Common myeloid progenitor, CD34-positive (primary cell): ENCODE measurements at regions not wholly inside any gene's neighbourhood (a gene's known extent, or its start where the extent isn't known, plus 50 kb on each side); places are given as distances from the start of the nearest gene placed in this dataset.

ENCODE experiments used
- CTCF ChIA-PET: fragments of 350-600 bp; sonication (Branson Sonifier 250); formaldehyde crosslinking; loops from one replicate; lab custom pipeline; 2021; ENCODE audit warnings: antibody characterized with exemption; lab: Charles Lee
- POLR2A ChIA-PET: fragments of 350-600 bp; sonication (Branson Sonifier 250); formaldehyde crosslinking; loops from one replicate; lab custom pipeline; 2021; ENCODE audit warnings: antibody characterized with exemption; lab: Charles Lee
- DNase-seq, 3 donors: peaks; one replicate each; pipeline versions ENCODE4 v3.0.0 to v3.0.0-alpha.2; 2013
- H3K27ac ChIP-seq, 2 experiments: 1 replicate in 1 of 2; 2 replicates in 1 of 2; pipeline ENCODE4 v1.7.0; 2013; ENCODE audit warnings: inconsistent platforms in 2 of 2, low read length in 2 of 2, mild to moderate bottlenecking in 2 of 2, low read depth in 1 of 2, moderate library complexity in 1 of 2; ENCODE audit not compliant: severe bottlenecking in 2 of 2, insufficient read depth in 1 of 2, poor library complexity in 1 of 2
- H3K27me3 ChIP-seq, 5 experiments: replicated peaks in 2 of 5; 1 replicate in 3 of 5; 2 replicates in 2 of 5; pipeline versions ENCODE4 v1.6.1 to v1.7.0; 2013; ENCODE audit warnings: low read length in 4 of 5, mild to moderate bottlenecking in 2 of 5, moderate library complexity in 2 of 5, inconsistent platforms in 1 of 5; ENCODE audit not compliant: insufficient read depth in 5 of 5, control insufficient read depth in 4 of 5
- H3K36me3 ChIP-seq, 4 experiments: 1 replicate in 2 of 4; 2 replicates in 2 of 4; pipeline versions ENCODE4 v1.6.1 to v1.7.0; 2013; ENCODE audit warnings: low read length in 3 of 4, control low read depth in 1 of 4, mild to moderate bottlenecking in 1 of 4; ENCODE audit not compliant: control insufficient read depth in 4 of 4, insufficient read depth in 4 of 4
- H3K4me1 ChIP-seq, 4 experiments: 1 replicate in 3 of 4; 2 replicates in 1 of 4; pipeline versions ENCODE4 v1.6.1 to v1.7.1; 2013; ENCODE audit warnings: low read length in 3 of 4, mild to moderate bottlenecking in 3 of 4, control low read depth in 1 of 4, inconsistent platforms in 1 of 4, moderate library complexity in 1 of 4; ENCODE audit not compliant: control insufficient read depth in 4 of 4, insufficient read depth in 4 of 4; ENCODE audit errors: control extremely low read depth in 1 of 4
- H3K4me3 ChIP-seq, 7 experiments: 1 replicate in 4 of 7; 2 replicates in 3 of 7; pipeline versions ENCODE4 v1.5.1 to v1.7.0; 2013; ENCODE audit warnings: mild to moderate bottlenecking in 7 of 7, low read length in 6 of 7, moderate library complexity in 6 of 7, inconsistent platforms in 2 of 7, low read depth in 2 of 7, control low read depth in 1 of 7; ENCODE audit not compliant: insufficient read depth in 4 of 7, control insufficient read depth in 1 of 7; ENCODE audit errors: extremely low read depth in 1 of 7
- H3K9me3 ChIP-seq, 5 experiments: 1 replicate in 4 of 5; 2 replicates in 1 of 5; pipeline versions ENCODE4 v1.6.1 to v1.7.1; 2013; ENCODE audit warnings: low read length in 4 of 5, mild to moderate bottlenecking in 2 of 5, inconsistent platforms in 1 of 5, low read depth in 1 of 5, moderate library complexity in 1 of 5; ENCODE audit not compliant: control insufficient read depth in 4 of 5, insufficient read depth in 2 of 5; ENCODE audit errors: control extremely low read depth in 1 of 5
- WGBS: methylation state at CpG from one replicate; pipeline ENCODE4 v1.1.5; 2013; ENCODE audit not compliant: insufficient coverage; 5-methylcytosine and 5-hydroxymethylcytosine counted together

- DNase-seq, result no peak
- H3K4me3 ChIP-seq, result no peak overlapping the region
- H3K9me3 ChIP-seq, result no peaks in the 10 kb centered on the region
- WGBS, result 100% methylated on average over 8 of the region's 8 CpGs
- CTCF ChIA-PET, result interaction anchor here (0.5 to 13.8 kb wide), 6 partner anchors 16 to 1234 kb away, joined by 3 to 332 read pairs (median 6); partner anchors contain the start of gene BCL6
- POLR2A ChIA-PET, result interaction anchor here (0.6 kb wide), 1 partner anchor 11 kb away, joined by 3 read pairs; no protein-coding TSS in a partner anchor
- no peaks in the 10 kb centered on the region for H3K36me3 ChIP-seq
- peaks cover 0 to 20% (median 12%) of the 10 kb centered on the region in 4 experiments for H3K4me1 ChIP-seq
- H3K27ac ChIP-seq, result no peak overlapping the region
- H3K27me3 ChIP-seq, result peaks cover 0 to 12% (median 4%) of the 10 kb centered on the region in 5 experiments
These were observed 220.0 kb upstream of the TPRG1 start for GRCh38 chr3:188951734-188952133.

GRCh38 chr3:188954590-188955208, 217.1 kb upstream of the TPRG1 start:
- H3K4me1 ChIP-seq, result no peaks in the 10 kb centered on the region
- no peak overlapping the region for H3K4me3 ChIP-seq
- no peaks in the 10 kb centered on the region for H3K36me3 ChIP-seq
- WGBS, result 0% methylated on average over 1 of the region's 3 CpGs
- H3K27ac ChIP-seq, result no peak overlapping the region
- no peaks in the 10 kb centered on the region for H3K9me3 ChIP-seq
- H3K27me3 ChIP-seq, result peaks cover 0 to 4% (median 0%) of the 10 kb centered on the region in 5 experiments
- peak; percentile 71 to 75 (median 75) for DNase-seq
- ChIA-PET POLR2A (no interaction called here), CTCF (interaction anchor here (0.6 to 13.8 kb wide), 31 partner anchors 8 to 1276 kb away, joined by 3 to 332 read pairs (median 5); partner anchors contain the start of gene BCL6)

- POLR2A ChIA-PET, result no interaction called here
- no peak for DNase-seq
These were observed 215.9 kb upstream of the TPRG1 start for GRCh38 chr3:188955919-188956318.

GRCh38 chr3:188956839-188957489, 214.8 kb upstream of the TPRG1 start:
- 60% methylated on average over 5 of the region's 8 CpGs for WGBS
- peaks cover 0 to 4% (median 0%) of the 10 kb centered on the region in 5 experiments for H3K27me3 ChIP-seq
- no peaks in the 10 kb centered on the region for H3K9me3 ChIP-seq
- peak; percentile 64 to 74 (median 71) for DNase-seq
- H3K4me3 ChIP-seq, result no peak overlapping the region
- no peaks in the 10 kb centered on the region for H3K4me1 ChIP-seq
- H3K36me3 ChIP-seq, result no peaks in the 10 kb centered on the region
- no peak overlapping the region for H3K27ac ChIP-seq
- ChIA-PET CTCF (interaction anchor here (1.2 to 13.8 kb wide), 15 partner anchors 9 to 1637 kb away, joined by 3 to 332 read pairs (median 6); partner anchors contain the start of gene BCL6), POLR2A (no interaction called here)

More at GRCh38 chr3:188955919-188956318, 215.9 kb upstream of the TPRG1 start:
- Histone ChIP-seq H3K36me3 (no peaks in the 10 kb centered on the region), H3K27ac (no peak overlapping the region), H3K9me3 (no peaks in the 10 kb centered on the region), H3K27me3 (peaks cover 0 to 4% (median 0%) of the 10 kb centered on the region in 5 experiments), H3K4me1 (no peaks in the 10 kb centered on the region), H3K4me3 (no peak overlapping the region)
- 100% methylated on average over 2 of the region's 4 CpGs for WGBS
- CTCF ChIA-PET, result interaction anchor here (0.7 to 13.8 kb wide), 19 partner anchors 8 to 1636 kb away, joined by 3 to 332 read pairs (median 5); partner anchors contain the start of gene BCL6

- H3K9me3 ChIP-seq, result no peaks in the 10 kb centered on the region
- POLR2A ChIA-PET, result no interaction called here
- H3K36me3 ChIP-seq, result no peaks in the 10 kb centered on the region
- H3K4me3 ChIP-seq, result no peak overlapping the region
- H3K27ac ChIP-seq, result no peak overlapping the region
- H3K27me3 ChIP-seq, result no peaks in the 10 kb centered on the region
- 100% methylated on average over 1 of the region's 1 CpG for WGBS
- CTCF ChIA-PET, result interaction anchor here (1.4 to 13.8 kb wide), 2 partner anchors 83 to 1222 kb away, joined by 7 to 332 read pairs; no protein-coding TSS in a partner anchor
- DNase-seq, result no peak
- H3K4me1 ChIP-seq, result no peaks in the 10 kb centered on the region
These were observed 212.8 kb upstream of the TPRG1 start for GRCh38 chr3:188959013-188959412.

DNA sequence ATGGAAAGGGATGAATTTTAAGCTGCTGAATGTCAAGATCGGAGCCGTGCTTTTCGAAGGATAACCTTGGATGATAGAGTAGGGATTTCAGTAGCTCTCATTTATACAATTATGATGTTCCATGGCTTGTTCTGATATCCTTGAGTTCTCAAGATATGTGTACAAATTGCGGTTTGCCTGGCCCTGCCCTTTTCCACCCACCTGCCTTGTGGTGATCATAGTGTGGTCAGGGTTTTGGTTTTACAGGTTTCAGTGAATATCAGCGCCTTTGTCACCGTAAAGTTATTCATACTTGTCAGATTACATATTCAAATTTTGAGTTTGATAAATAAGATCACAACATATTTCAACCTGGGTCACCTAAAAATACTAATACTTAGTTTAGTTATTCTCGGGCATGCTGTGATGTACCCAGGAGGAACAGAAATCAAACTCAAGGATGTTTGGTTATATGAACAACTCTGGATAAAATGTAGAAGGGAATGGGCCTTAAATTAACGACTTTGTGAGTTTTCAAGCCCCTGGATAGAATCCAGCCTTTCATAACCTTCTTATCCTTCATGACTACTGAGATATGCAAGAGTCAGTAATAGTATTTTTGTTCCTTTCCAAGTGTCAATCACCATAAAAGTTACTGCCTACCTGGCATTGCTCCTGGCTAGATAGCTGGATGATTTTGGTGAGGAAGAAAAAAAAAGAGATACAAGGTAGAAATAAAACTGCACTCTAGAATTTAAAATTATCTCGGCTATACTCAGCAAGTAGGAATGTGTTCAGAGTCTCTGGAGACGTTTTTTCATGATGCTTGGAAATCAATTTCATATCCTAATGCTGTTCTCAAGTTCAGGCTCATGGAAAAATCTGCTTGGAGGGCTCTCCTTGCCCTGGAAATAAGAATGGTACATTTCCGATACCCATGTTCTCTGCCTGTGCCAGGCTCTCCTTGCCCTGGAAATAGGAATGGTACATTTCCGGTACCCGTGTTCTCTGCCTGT, 209.2 kb upstream of the TPRG1 start:
- DNase-seq, result no peak
- Histone ChIP-seq H3K4me1 (no peaks in the 10 kb centered on the region), H3K4me3 (no peak overlapping the region), H3K27ac (no peak overlapping the region), H3K27me3 (no peaks in the 10 kb centered on the region), H3K9me3 (no peaks in the 10 kb centered on the region), H3K36me3 (no peaks in the 10 kb centered on the region)
- ChIA-PET POLR2A (interaction anchor here (0.6 to 0.7 kb wide), 2 partner anchors 11 to 240 kb away, joined by 3 read pairs; no protein-coding TSS in a partner anchor), CTCF (interaction anchor here (0.9 to 13.8 kb wide), 5 partner anchors 8 to 1226 kb away, joined by 3 to 332 read pairs (median 3); partner anchors contain the start of gene BCL6)
- WGBS, result 98% methylated on average over 6 of the region's 13 CpGs
